PC-9 (cell line): ENCODE measurements at regions not wholly inside any gene's neighbourhood (a gene's known extent, or its start where the extent isn't known, plus 50 kb on each side); places are given as distances from the start of the nearest gene placed in this dataset.

Source experiments
- CTCF ChIP-seq: fragments of 200-600 bp; sonication (generic); conservative IDR thresholded peaks from 2 replicates; pipeline ENCODE4 v1.6.1; 2017; ENCODE audit warnings: mixed run types, antibody characterized with exemption, mild to moderate bottlenecking, moderate library complexity
- EZH2 ChIP-seq: fragments of 200-600 bp; sonication (generic); IDR thresholded peaks from 2 replicates; pipeline ENCODE4 v1.8.0; 2017; ENCODE audit warnings: antibody characterized with exemption, low read depth

GRCh38 chr5:18111906-18112465 is 477.7 kb downstream of the TAF11L14 start:
- TF ChIP-seq CTCF (no peak), EZH2 (no peak)
